Neural progenitor cell (in vitro differentiated cells): ENCODE measurements at regions not wholly inside any gene's neighbourhood (a gene's known extent, or its start where the extent isn't known, plus 50 kb on each side); places are given as distances from the start of the nearest gene placed in this dataset.

Experiments used
- CTCF ChIP-seq: fragments of 200-600 bp; sonication (generic); IDR thresholded peaks from 2 replicates; pipeline ENCODE4 v1.5.1; 2017; ENCODE audit warnings: antibody characterized with exemption, mild to moderate bottlenecking
- EZH2 ChIP-seq: fragments of 200-600 bp; sonication (generic); IDR thresholded peaks from 2 replicates; pipeline ENCODE4 v1.6.1; 2017; ENCODE audit warnings: antibody characterized with exemption, mild to moderate bottlenecking, moderate library complexity
- EZH2phosphoT487 ChIP-seq: fragments of 200-600 bp; sonication (generic); IDR thresholded peaks from 2 replicates; pipeline ENCODE4 v1.6.1; 2017; ENCODE audit warnings: antibody characterized with exemption

GRCh38 chr1:73820843-73821242 is 377.1 kb downstream of the LRRIQ3 start:
- no peak for TF ChIP-seq CTCF
- no peak for TF ChIP-seq EZH2
- no peak for TF ChIP-seq EZH2phosphoT487
